ENCODE measurements at regions not wholly inside any gene's neighbourhood (a gene's known extent, or its start where the extent isn't known, plus 50 kb on each side); places are given as distances from the start of the nearest gene placed in this dataset.

DNA sequence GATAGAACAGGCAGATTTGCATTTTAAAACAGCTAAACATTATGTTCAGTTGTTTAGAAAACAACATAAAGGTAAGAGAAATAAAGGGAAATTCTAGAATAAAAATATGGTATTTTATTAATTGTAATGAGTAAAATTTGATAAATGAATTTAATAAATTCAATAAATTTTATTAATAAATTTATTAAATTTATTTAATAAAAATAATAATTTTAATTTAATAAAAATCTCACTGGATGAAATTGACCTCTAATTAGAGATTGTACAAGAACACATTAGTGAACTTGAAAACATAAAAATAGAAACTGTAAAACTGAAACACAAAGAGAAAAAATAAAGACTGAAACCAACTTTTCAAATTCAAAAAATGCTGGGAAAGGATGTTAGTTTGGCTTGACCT, 605.7 kb upstream of the LRRC4C start:
- Histone ChIP-seq H3K36me3 (no peaks in the 10 kb centered on the region), H3K27ac (no peak overlapping the region), H3K4me1 (no peaks in the 10 kb centered on the region), H3K27me3 (no peaks in the 10 kb centered on the region), H3K9me3 (no peaks in the 10 kb centered on the region), H3K4me3 (no peak overlapping the region)
- DNase-seq: no peak
- TF ChIP-seq, protein P1, sequence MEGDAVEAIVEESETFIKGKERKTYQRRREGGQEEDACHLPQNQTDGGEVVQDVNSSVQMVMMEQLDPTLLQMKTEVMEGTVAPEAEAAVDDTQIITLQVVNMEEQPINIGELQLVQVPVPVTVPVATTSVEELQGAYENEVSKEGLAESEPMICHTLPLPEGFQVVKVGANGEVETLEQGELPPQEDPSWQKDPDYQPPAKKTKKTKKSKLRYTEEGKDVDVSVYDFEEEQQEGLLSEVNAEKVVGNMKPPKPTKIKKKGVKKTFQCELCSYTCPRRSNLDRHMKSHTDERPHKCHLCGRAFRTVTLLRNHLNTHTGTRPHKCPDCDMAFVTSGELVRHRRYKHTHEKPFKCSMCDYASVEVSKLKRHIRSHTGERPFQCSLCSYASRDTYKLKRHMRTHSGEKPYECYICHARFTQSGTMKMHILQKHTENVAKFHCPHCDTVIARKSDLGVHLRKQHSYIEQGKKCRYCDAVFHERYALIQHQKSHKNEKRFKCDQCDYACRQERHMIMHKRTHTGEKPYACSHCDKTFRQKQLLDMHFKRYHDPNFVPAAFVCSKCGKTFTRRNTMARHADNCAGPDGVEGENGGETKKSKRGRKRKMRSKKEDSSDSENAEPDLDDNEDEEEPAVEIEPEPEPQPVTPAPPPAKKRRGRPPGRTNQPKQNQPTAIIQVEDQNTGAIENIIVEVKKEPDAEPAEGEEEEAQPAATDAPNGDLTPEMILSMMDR (IDR thresholded peaks at IDR 0.05): no peak
- no peak for TF ChIP-seq POLR2A (IDR thresholded peaks at IDR 0.05)

DNA sequence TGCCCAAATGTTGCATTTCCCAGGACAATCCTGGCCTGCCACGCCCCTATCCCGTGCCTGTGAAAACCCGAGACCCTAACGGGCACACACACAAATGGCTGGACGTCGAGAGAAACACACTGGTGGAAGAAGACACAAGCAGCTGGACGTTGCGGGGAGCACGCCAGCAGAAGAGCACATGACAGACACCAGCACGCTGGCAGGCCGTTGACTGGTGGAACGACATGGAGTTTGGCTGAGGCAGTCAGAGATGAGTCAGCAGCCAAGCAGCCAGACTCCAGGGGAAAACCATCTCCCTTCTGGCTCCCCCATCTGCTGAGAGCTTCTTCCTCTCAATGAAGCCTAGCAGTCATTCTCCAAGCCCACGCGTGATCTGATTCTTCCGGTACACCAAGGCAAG, 606.7 kb upstream of the LRRC4C start:
- Histone ChIP-seq H3K4me1 (no peaks in the 10 kb centered on the region), H3K9me3 (no peaks in the 10 kb centered on the region), H3K27me3 (no peaks in the 10 kb centered on the region), H3K27ac (no peak overlapping the region), H3K4me3 (no peak overlapping the region), H3K36me3 (no peaks in the 10 kb centered on the region)
- TF ChIP-seq, protein P1 (IDR thresholded peaks at IDR 0.05): no peak
- TF ChIP-seq POLR2A (IDR thresholded peaks at IDR 0.05): no peak
- DNase-seq: no peak

GRCh38 chr11:42074306-42074705, 614.9 kb upstream of the LRRC4C start:
- Histone ChIP-seq H3K4me1 (no peaks in the 10 kb centered on the region), H3K27ac (no peak overlapping the region), H3K36me3 (no peaks in the 10 kb centered on the region), H3K9me3 (no peaks in the 10 kb centered on the region), H3K27me3 (no peaks in the 10 kb centered on the region), H3K4me3 (no peak overlapping the region)
- TF ChIP-seq POLR2A (IDR thresholded peaks at IDR 0.05): no peak
- TF ChIP-seq, protein P1 (IDR thresholded peaks at IDR 0.05): no peak
- DNase-seq: no peak

DNA sequence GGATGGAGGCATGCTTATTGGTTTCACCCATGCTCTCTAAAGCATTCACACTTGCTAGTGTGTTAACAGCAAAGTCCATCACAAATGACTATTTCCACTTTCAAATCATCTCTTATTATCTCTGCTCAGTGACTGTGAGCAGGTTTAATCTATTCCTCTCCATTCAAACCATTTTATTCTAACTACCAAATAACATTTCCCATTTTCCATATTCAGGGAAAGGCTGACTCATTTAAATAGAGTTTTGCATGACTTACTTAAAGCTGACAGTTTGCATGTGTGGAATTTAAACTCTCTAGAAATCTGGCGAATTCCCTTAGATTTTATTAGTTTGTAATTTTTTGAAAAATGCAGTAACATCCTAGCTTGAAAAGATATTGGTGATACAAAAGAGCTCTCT, 615.7 kb upstream of the LRRC4C start:
- Histone ChIP-seq H3K36me3 (no peaks in the 10 kb centered on the region), H3K4me1 (no peaks in the 10 kb centered on the region), H3K27me3 (no peaks in the 10 kb centered on the region), H3K4me3 (no peak overlapping the region), H3K27ac (no peak overlapping the region), H3K9me3 (no peaks in the 10 kb centered on the region)
- TF ChIP-seq POLR2A (IDR thresholded peaks at IDR 0.05): no peak
- TF ChIP-seq, protein P1 (IDR thresholded peaks at IDR 0.05): no peak
- DNase-seq: no peak

- no peak for TF ChIP-seq POLR2A (IDR thresholded peaks at IDR 0.05)
- TF ChIP-seq, protein P1 (IDR thresholded peaks at IDR 0.05): no peak
- no peaks in the 10 kb centered on the region for H3K4me1 ChIP-seq
- H3K9me3 ChIP-seq: no peaks in the 10 kb centered on the region
- no peaks in the 10 kb centered on the region for H3K36me3 ChIP-seq
- H3K27me3 ChIP-seq: no peaks in the 10 kb centered on the region
- DNase-seq: no peak
- H3K27ac ChIP-seq: no peak overlapping the region
- no peak overlapping the region for H3K4me3 ChIP-seq
These were observed 618.3 kb upstream of the LRRC4C start for GRCh38 chr11:42077794-42078193.

- DNase-seq: no peak
- Histone ChIP-seq H3K27ac (no peak overlapping the region), H3K9me3 (no peaks in the 10 kb centered on the region), H3K4me3 (no peak overlapping the region), H3K36me3 (no peaks in the 10 kb centered on the region), H3K27me3 (no peaks in the 10 kb centered on the region), H3K4me1 (no peaks in the 10 kb centered on the region)
- TF ChIP-seq, protein P1 (IDR thresholded peaks at IDR 0.05): no peak
- no peak for TF ChIP-seq POLR2A (IDR thresholded peaks at IDR 0.05)
These were observed 626.3 kb upstream of the LRRC4C start for GRCh38 chr11:42085736-42086135.

All from Peyer's patch (tissue), 4 donors.